Gastroesophageal sphincter (tissue), 2 donors: ENCODE measurements at regions not wholly inside any gene's neighbourhood (a gene's known extent, or its start where the extent isn't known, plus 50 kb on each side); places are given as distances from the start of the nearest gene placed in this dataset.

Experiments used
- POLR2A ChIP-seq, 2 donors: fragments of 450-650 bp; IDR thresholded peaks; one replicate each; pipeline ENCODE4 v1.6.1; 2017; ENCODE audit warnings: antibody characterized with exemption in 2 of 2, mild to moderate bottlenecking in 2 of 2, moderate library complexity in 1 of 2
- POLR2AphosphoS5 ChIP-seq: sonication (generic); formaldehyde crosslinking; IDR thresholded peaks from one replicate; pipeline ENCODE4 v1.6.1; 2017; ENCODE audit warnings: antibody characterized with exemption

DNA sequence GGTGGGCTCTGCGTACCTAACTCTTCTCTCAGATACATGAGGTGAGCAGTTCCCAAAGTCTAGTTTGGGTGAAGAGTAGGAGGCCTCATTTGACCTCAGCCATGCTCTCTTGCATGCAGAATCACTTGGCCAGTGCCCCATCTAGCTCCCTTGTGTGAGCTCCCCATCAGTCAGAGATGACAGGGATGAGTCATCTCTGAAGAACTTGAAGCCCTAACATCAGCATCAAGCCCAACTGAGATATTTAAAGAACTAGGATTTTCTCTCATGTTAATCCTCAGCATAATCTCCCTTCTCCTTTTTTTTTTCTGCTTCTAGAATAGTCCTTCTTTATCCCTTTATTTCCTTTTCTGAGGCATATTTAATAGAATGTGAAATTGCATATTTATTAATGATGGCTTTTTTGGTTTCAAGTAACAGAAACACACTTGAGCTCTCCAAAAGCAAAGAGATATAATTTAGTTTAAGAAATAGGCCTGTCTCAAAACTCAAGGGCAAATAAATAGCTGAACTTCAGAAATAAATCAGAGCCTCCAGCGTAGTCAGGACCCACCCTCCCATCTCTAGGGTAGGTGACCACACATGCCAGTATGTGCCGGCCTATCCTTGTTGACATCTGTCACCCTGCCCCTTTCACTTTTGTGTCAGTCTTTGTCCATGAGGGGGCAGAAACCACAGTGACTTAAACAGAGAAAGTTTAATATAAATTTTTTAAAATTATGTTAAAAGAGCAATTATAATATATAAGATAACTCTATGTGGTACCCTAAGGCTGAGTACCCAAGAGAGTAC is 112.3 kb downstream of the TSEN15 start:
- TF ChIP-seq POLR2AphosphoS5 (no peak), POLR2A (IDR thresholded peaks at IDR 0.05) (no peak)
